ENCODE measurements at regions not wholly inside any gene's neighbourhood (a gene's known extent, or its start where the extent isn't known, plus 50 kb on each side); places are given as distances from the start of the nearest gene placed in this dataset.
A peak's percentile ranks its signal among the peaks of the same experiment; 100 is the strongest.

DNA sequence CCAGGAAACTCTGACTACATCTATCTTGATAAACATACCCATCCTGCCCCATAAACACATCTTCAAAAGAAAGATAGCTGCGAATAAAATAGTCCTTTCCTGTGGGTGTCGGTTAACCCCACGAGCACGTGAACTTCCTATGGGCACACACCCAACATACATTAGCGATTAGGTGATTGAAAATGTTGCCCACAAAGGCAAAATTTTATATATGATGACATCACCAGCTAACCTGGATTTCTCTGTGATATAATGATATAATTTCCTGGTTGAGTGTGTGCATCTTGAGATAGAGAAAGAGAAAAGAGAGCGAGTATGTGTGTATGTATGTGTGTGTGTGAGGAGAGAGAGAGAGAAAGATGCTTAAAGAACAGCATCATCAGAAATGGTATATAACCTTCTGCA, 296.1 kb downstream of the PTPRC start:
- 0 out of 3 replicates have a peak, but pooled peaks have one; percentile 0 for ATAC-seq
- no peak for TF ChIP-seq OSR1 (CRISPR knock-in tag; IDR thresholded peaks at IDR 0.05)
- no peak for TF ChIP-seq ZC3H10 (CRISPR knock-in tag; IDR thresholded peaks at IDR 0.05)
- no peak for TF ChIP-seq TCF4 (CRISPR knock-in tag; IDR thresholded peaks at IDR 0.05; ENCODE audit: borderline replicate concordance)
- TF ChIP-seq ZNF70 (CRISPR knock-in tag; IDR thresholded peaks at IDR 0.05) = no peak
- TF ChIP-seq ARNTL (CRISPR knock-in tag; IDR thresholded peaks at IDR 0.05; ENCODE audit: borderline replicate concordance, low read depth) = no peak
- TF ChIP-seq ZNF8 (CRISPR knock-in tag; IDR thresholded peaks at IDR 0.05) = no peak
- TF ChIP-seq ZFP30 (CRISPR knock-in tag; IDR thresholded peaks at IDR 0.05) = no peak
- TF ChIP-seq, protein P1, sequence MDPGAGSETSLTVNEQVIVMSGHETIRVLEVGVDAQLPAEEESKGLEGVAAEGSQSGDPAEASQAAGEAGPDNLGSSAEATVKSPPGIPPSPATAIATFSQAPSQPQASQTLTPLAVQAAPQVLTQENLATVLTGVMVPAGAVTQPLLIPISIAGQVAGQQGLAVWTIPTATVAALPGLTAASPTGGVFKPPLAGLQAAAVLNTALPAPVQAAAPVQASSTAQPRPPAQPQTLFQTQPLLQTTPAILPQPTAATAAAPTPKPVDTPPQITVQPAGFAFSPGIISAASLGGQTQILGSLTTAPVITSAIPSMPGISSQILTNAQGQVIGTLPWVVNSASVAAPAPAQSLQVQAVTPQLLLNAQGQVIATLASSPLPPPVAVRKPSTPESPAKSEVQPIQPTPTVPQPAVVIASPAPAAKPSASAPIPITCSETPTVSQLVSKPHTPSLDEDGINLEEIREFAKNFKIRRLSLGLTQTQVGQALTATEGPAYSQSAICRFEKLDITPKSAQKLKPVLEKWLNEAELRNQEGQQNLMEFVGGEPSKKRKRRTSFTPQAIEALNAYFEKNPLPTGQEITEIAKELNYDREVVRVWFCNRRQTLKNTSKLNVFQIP (CRISPR knock-in tag; IDR thresholded peaks at IDR 0.05; ENCODE audit: borderline replicate concordance, low read depth) = no peak
- no peak for TF ChIP-seq RARB (CRISPR knock-in tag; IDR thresholded peaks at IDR 0.05)
- TF ChIP-seq, protein P2, sequence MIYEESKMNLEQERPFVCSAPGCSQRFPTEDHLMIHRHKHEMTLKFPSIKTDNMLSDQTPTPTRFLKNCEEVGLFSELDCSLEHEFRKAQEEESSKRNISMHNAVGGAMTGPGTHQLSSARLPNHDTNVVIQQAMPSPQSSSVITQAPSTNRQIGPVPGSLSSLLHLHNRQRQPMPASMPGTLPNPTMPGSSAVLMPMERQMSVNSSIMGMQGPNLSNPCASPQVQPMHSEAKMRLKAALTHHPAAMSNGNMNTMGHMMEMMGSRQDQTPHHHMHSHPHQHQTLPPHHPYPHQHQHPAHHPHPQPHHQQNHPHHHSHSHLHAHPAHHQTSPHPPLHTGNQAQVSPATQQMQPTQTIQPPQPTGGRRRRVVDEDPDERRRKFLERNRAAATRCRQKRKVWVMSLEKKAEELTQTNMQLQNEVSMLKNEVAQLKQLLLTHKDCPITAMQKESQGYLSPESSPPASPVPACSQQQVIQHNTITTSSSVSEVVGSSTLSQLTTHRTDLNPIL (CRISPR knock-in tag; IDR thresholded peaks at IDR 0.05; ENCODE audit: low read depth) = no peak
- TF ChIP-seq, protein P3, sequence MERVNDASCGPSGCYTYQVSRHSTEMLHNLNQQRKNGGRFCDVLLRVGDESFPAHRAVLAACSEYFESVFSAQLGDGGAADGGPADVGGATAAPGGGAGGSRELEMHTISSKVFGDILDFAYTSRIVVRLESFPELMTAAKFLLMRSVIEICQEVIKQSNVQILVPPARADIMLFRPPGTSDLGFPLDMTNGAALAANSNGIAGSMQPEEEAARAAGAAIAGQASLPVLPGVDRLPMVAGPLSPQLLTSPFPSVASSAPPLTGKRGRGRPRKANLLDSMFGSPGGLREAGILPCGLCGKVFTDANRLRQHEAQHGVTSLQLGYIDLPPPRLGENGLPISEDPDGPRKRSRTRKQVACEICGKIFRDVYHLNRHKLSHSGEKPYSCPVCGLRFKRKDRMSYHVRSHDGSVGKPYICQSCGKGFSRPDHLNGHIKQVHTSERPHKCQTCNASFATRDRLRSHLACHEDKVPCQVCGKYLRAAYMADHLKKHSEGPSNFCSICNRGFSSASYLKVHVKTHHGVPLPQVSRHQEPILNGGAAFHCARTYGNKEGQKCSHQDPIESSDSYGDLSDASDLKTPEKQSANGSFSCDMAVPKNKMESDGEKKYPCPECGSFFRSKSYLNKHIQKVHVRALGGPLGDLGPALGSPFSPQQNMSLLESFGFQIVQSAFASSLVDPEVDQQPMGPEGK (CRISPR knock-in tag; IDR thresholded peaks at IDR 0.05; ENCODE audit: borderline replicate concordance) = no peak
- TF ChIP-seq PPARA (CRISPR knock-in tag; IDR thresholded peaks at IDR 0.05; ENCODE audit: borderline replicate concordance) = no peak
- no peak for TF ChIP-seq ESRRG (CRISPR knock-in tag; IDR thresholded peaks at IDR 0.05)

DNA sequence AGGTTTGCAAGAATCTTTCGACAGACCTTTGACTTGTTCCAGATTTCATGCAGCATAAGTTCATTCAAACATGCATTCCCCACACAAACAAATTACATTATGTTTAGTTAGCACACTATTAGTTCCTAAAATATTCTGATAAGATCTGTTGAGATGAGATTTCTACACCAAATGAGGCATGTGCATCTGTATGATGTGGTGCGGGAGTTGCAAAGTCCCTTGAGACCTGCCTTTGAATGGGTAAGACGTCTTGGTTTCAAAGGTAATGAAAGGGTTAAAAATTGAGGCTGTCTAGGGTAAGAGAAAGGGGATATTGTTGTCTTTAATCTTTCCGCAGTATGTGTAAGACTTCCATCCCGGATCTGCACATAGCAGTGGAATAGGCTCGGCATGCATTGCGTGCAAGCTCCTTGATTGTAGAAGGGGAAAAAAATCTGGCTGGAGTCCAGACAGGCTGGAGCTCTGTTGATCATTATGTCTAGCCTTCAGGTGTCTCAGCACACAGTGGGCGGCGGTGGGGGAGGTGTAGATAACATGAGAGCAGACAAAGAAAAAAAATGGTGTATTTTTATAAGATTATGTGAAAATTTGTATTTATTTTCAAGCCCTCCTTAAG, 296.6 kb downstream of the PTPRC start:
- TF ChIP-seq ARNTL (CRISPR knock-in tag; IDR thresholded peaks at IDR 0.05; ENCODE audit: borderline replicate concordance, low read depth) = no peak
- no peak for TF ChIP-seq ESRRG (CRISPR knock-in tag; IDR thresholded peaks at IDR 0.05)
- TF ChIP-seq OSR1 (CRISPR knock-in tag; IDR thresholded peaks at IDR 0.05) = no peak
- no peak for TF ChIP-seq ZNF565 (CRISPR knock-in tag; conservative IDR thresholded peaks at IDR 0.05; ENCODE audit: low read depth)
- TF ChIP-seq TOX (CRISPR knock-in tag; IDR thresholded peaks at IDR 0.05; ENCODE audit: borderline replicate concordance) = no peak
- no peak for TF ChIP-seq ZNF8 (CRISPR knock-in tag; IDR thresholded peaks at IDR 0.05)
- no peak for TF ChIP-seq RARB (CRISPR knock-in tag; IDR thresholded peaks at IDR 0.05)
- no peak for TF ChIP-seq BACH2 (CRISPR knock-in tag; IDR thresholded peaks at IDR 0.05; ENCODE audit: borderline replicate concordance)
- TF ChIP-seq, protein P4, sequence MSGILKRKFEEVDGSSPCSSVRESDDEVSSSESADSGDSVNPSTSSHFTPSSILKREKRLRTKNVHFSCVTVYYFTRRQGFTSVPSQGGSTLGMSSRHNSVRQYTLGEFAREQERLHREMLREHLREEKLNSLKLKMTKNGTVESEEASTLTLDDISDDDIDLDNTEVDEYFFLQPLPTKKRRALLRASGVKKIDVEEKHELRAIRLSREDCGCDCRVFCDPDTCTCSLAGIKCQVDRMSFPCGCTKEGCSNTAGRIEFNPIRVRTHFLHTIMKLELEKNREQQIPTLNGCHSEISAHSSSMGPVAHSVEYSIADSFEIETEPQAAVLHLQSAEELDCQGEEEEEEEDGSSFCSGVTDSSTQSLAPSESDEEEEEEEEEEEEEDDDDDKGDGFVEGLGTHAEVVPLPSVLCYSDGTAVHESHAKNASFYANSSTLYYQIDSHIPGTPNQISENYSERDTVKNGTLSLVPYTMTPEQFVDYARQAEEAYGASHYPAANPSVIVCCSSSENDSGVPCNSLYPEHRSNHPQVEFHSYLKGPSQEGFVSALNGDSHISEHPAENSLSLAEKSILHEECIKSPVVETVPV (CRISPR knock-in tag; IDR thresholded peaks at IDR 0.05) = no peak
- TF ChIP-seq, protein P5, sequence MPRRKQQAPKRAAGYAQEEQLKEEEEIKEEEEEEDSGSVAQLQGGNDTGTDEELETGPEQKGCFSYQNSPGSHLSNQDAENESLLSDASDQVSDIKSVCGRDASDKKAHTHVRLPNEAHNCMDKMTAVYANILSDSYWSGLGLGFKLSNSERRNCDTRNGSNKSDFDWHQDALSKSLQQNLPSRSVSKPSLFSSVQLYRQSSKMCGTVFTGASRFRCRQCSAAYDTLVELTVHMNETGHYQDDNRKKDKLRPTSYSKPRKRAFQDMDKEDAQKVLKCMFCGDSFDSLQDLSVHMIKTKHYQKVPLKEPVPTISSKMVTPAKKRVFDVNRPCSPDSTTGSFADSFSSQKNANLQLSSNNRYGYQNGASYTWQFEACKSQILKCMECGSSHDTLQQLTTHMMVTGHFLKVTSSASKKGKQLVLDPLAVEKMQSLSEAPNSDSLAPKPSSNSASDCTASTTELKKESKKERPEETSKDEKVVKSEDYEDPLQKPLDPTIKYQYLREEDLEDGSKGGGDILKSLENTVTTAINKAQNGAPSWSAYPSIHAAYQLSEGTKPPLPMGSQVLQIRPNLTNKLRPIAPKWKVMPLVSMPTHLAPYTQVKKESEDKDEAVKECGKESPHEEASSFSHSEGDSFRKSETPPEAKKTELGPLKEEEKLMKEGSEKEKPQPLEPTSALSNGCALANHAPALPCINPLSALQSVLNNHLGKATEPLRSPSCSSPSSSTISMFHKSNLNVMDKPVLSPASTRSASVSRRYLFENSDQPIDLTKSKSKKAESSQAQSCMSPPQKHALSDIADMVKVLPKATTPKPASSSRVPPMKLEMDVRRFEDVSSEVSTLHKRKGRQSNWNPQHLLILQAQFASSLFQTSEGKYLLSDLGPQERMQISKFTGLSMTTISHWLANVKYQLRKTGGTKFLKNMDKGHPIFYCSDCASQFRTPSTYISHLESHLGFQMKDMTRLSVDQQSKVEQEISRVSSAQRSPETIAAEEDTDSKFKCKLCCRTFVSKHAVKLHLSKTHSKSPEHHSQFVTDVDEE (CRISPR knock-in tag; IDR thresholded peaks at IDR 0.05) = no peak
- TF ChIP-seq ZFP3 (CRISPR knock-in tag; IDR thresholded peaks at IDR 0.05) = no peak
- no peak for TF ChIP-seq ZNF70 (CRISPR knock-in tag; IDR thresholded peaks at IDR 0.05)
- TF ChIP-seq GLIS3 (CRISPR knock-in tag; IDR thresholded peaks at IDR 0.05) = no peak
- TF ChIP-seq, protein P2 (CRISPR knock-in tag; IDR thresholded peaks at IDR 0.05; ENCODE audit: low read depth) = no peak
- no peak for TF ChIP-seq ISL1 (CRISPR knock-in tag; IDR thresholded peaks at IDR 0.05)
- peak; percentile 62 for ATAC-seq
